Peyer's patch (tissue), 4 donors: ENCODE measurements at regions not wholly inside any gene's neighbourhood (a gene's known extent, or its start where the extent isn't known, plus 50 kb on each side); places are given as distances from the start of the nearest gene placed in this dataset.

Experiments used
- CTCF ChIP-seq, 6 experiments: fragments of 450-650 bp in 4 of 6; fragments of 200-600 bp in 2 of 6; sonication (generic) in 1 of 6; IDR thresholded peaks; one replicate each; pipeline ENCODE4 v1.5.1; 2017 to 2019; ENCODE audit warnings: antibody characterized with exemption in 6 of 6, mild to moderate bottlenecking in 3 of 6, moderate library complexity in 1 of 6
- POLR2A ChIP-seq, 2 donors: fragments of 450-650 bp; IDR thresholded peaks; one replicate each; pipeline ENCODE4 v1.5.1; 2017; ENCODE audit warnings: antibody characterized with exemption in 2 of 2, mild to moderate bottlenecking in 2 of 2, moderate library complexity in 2 of 2

- TF ChIP-seq CTCF (IDR thresholded peaks at IDR 0.05) (no peak), POLR2A (IDR thresholded peaks at IDR 0.05) (no peak)
Observed at GRCh38 chr2:62586981-62587380, 81.0 kb upstream of the TMEM17 start.
